Activated naive CD4-positive, alpha-beta T cell treated with anti-CD3 and anti-CD28 coated beads, Interleukin-2, amount 10 ng/mL, durations not matched to agents 7 days and 5 days (primary cell): ENCODE measurements at regions not wholly inside any gene's neighbourhood (a gene's known extent, or its start where the extent isn't known, plus 50 kb on each side); places are given as distances from the start of the nearest gene placed in this dataset.

Source experiments
- CTCF ChIA-PET: fragments of 350-600 bp; sonication (Branson Sonifier 250); formaldehyde crosslinking; loops from one replicate; lab custom pipeline; 2021; ENCODE audit warnings: antibody characterized with exemption; lab: Charles Lee
- DNase-seq: peaks from one replicate; pipeline ENCODE4 v3.0.0-alpha.2; 2020
- H3K27ac Mint-ChIP-seq: one replicate; pipeline ENCODE4 v1.8.0; 2021; ENCODE audit warnings: mild to moderate bottlenecking, moderate library complexity, mixed read lengths
- H3K27me3 Mint-ChIP-seq: one replicate; pipeline ENCODE4 v1.8.0; 2021; ENCODE audit warnings: mild to moderate bottlenecking, mixed read lengths
- H3K36me3 Mint-ChIP-seq: one replicate; pipeline ENCODE4 v1.8.0; 2021; ENCODE audit warnings: mixed read lengths
- H3K4me1 Mint-ChIP-seq: one replicate; pipeline ENCODE4 v1.8.0; 2021; ENCODE audit warnings: mixed read lengths
- H3K4me3 Mint-ChIP-seq: one replicate; pipeline ENCODE4 v1.8.0; 2021; ENCODE audit warnings: mild to moderate bottlenecking, moderate library complexity, mixed read lengths
- H3K9me3 Mint-ChIP-seq: one replicate; pipeline ENCODE4 v1.8.0; 2021; ENCODE audit warnings: mixed read lengths

GRCh38 chr2:138176862-138177439 is 212.7 kb downstream of the HNMT start:
- Mint-ChIP-seq H3K36me3 (no peaks in the 10 kb centered on the region), H3K9me3 (no peaks in the 10 kb centered on the region), H3K4me3 (no peak overlapping the region), H3K27me3 (no peaks in the 10 kb centered on the region), H3K4me1 (no peaks in the 10 kb centered on the region), H3K27ac (no peak overlapping the region)
- no peak for DNase-seq
- CTCF ChIA-PET, result no interaction called here

- no peaks in the 10 kb centered on the region for H3K36me3 Mint-ChIP-seq
- no peak overlapping the region for H3K4me3 Mint-ChIP-seq
- no peaks in the 10 kb centered on the region for H3K9me3 Mint-ChIP-seq
- no peaks in the 10 kb centered on the region for H3K4me1 Mint-ChIP-seq
- no peaks in the 10 kb centered on the region for H3K27me3 Mint-ChIP-seq
- CTCF ChIA-PET, result no interaction called here
- DNase-seq, result no peak
- no peak overlapping the region for H3K27ac Mint-ChIP-seq
Measured at GRCh38 chr2:138177693-138178092, 213.4 kb downstream of the HNMT start.

- Mint-ChIP-seq H3K36me3 (no peaks in the 10 kb centered on the region), H3K9me3 (no peaks in the 10 kb centered on the region), H3K27ac (no peak overlapping the region), H3K27me3 (no peaks in the 10 kb centered on the region), H3K4me1 (no peaks in the 10 kb centered on the region), H3K4me3 (no peak overlapping the region)
- no peak for DNase-seq
- CTCF ChIA-PET, result no interaction called here
Measured at GRCh38 chr2:138180692-138181386, 216.6 kb downstream of the HNMT start.

- Mint-ChIP-seq H3K9me3 (no peaks in the 10 kb centered on the region), H3K4me3 (no peak overlapping the region), H3K4me1 (no peaks in the 10 kb centered on the region), H3K36me3 (no peaks in the 10 kb centered on the region), H3K27ac (no peak overlapping the region), H3K27me3 (no peaks in the 10 kb centered on the region)
- CTCF ChIA-PET, result no interaction called here
- no peak for DNase-seq
Measured at GRCh38 chr2:138182250-138182936, 218.1 kb downstream of the HNMT start.

- Mint-ChIP-seq H3K27me3 (no peaks in the 10 kb centered on the region), H3K36me3 (no peaks in the 10 kb centered on the region), H3K9me3 (no peaks in the 10 kb centered on the region), H3K27ac (no peak overlapping the region), H3K4me3 (no peak overlapping the region), H3K4me1 (no peaks in the 10 kb centered on the region)
- CTCF ChIA-PET, result no interaction called here
- no peak for DNase-seq
Measured at GRCh38 chr2:138182937-138183312, 218.7 kb downstream of the HNMT start.

GRCh38 chr2:138183705-138184104 is 219.4 kb downstream of the HNMT start:
- CTCF ChIA-PET, result no interaction called here

GRCh38 chr2:138184428-138184827 is 220.2 kb downstream of the HNMT start:
- DNase-seq, result no peak
- no peaks in the 10 kb centered on the region for H3K9me3 Mint-ChIP-seq
- no peaks in the 10 kb centered on the region for H3K27me3 Mint-ChIP-seq
- H3K4me3 Mint-ChIP-seq, result no peak overlapping the region
- CTCF ChIA-PET, result no interaction called here
- no peaks in the 10 kb centered on the region for H3K4me1 Mint-ChIP-seq
- no peak overlapping the region for H3K27ac Mint-ChIP-seq
- H3K36me3 Mint-ChIP-seq, result no peaks in the 10 kb centered on the region

More at GRCh38 chr2:138183705-138184104, 219.4 kb downstream of the HNMT start:
- Mint-ChIP-seq H3K4me3 (no peak overlapping the region), H3K9me3 (no peaks in the 10 kb centered on the region), H3K4me1 (no peaks in the 10 kb centered on the region), H3K27ac (no peak overlapping the region), H3K27me3 (no peaks in the 10 kb centered on the region), H3K36me3 (no peaks in the 10 kb centered on the region)
- no peak for DNase-seq

GRCh38 chr2:138185827-138186226 is 221.6 kb downstream of the HNMT start:
- Mint-ChIP-seq H3K27ac (no peak overlapping the region), H3K36me3 (no peaks in the 10 kb centered on the region), H3K9me3 (no peaks in the 10 kb centered on the region), H3K4me3 (no peak overlapping the region), H3K4me1 (no peaks in the 10 kb centered on the region), H3K27me3 (no peaks in the 10 kb centered on the region)
- no peak for DNase-seq
- CTCF ChIA-PET, result no interaction called here

GRCh38 chr2:138187221-138187620 is 222.9 kb downstream of the HNMT start:
- H3K4me1 Mint-ChIP-seq, result no peaks in the 10 kb centered on the region
- H3K36me3 Mint-ChIP-seq, result no peaks in the 10 kb centered on the region
- H3K4me3 Mint-ChIP-seq, result no peak overlapping the region
- H3K9me3 Mint-ChIP-seq, result no peaks in the 10 kb centered on the region
- no peak for DNase-seq
- CTCF ChIA-PET, result no interaction called here
- H3K27ac Mint-ChIP-seq, result no peak overlapping the region
- H3K27me3 Mint-ChIP-seq, result no peaks in the 10 kb centered on the region

- CTCF ChIA-PET, result no interaction called here
- no peaks in the 10 kb centered on the region for H3K27me3 Mint-ChIP-seq
- no peaks in the 10 kb centered on the region for H3K36me3 Mint-ChIP-seq
- no peak overlapping the region for H3K4me3 Mint-ChIP-seq
- H3K27ac Mint-ChIP-seq, result no peak overlapping the region
- H3K4me1 Mint-ChIP-seq, result no peaks in the 10 kb centered on the region
- no peaks in the 10 kb centered on the region for H3K9me3 Mint-ChIP-seq
- no peak for DNase-seq
Measured at GRCh38 chr2:138190999-138191398, 226.7 kb downstream of the HNMT start.

GRCh38 chr2:138193416-138194213 is 229.3 kb downstream of the HNMT start:
- H3K27me3 Mint-ChIP-seq, result no peaks in the 10 kb centered on the region
- no peak overlapping the region for H3K27ac Mint-ChIP-seq
- no peak overlapping the region for H3K4me3 Mint-ChIP-seq
- no peaks in the 10 kb centered on the region for H3K36me3 Mint-ChIP-seq
- CTCF ChIA-PET, result no interaction called here
- H3K4me1 Mint-ChIP-seq, result no peaks in the 10 kb centered on the region
- DNase-seq, result no peak
- H3K9me3 Mint-ChIP-seq, result no peaks in the 10 kb centered on the region

- no peak overlapping the region for H3K27ac Mint-ChIP-seq
- no peaks in the 10 kb centered on the region for H3K36me3 Mint-ChIP-seq
- no peaks in the 10 kb centered on the region for H3K4me1 Mint-ChIP-seq
- peaks cover 8% of the 10 kb centered on the region for H3K9me3 Mint-ChIP-seq
- no peak overlapping the region for H3K4me3 Mint-ChIP-seq
- H3K27me3 Mint-ChIP-seq, result no peaks in the 10 kb centered on the region
- CTCF ChIA-PET, result no interaction called here
- no peak for DNase-seq
Measured at GRCh38 chr2:138201286-138201685, 237.0 kb downstream of the HNMT start.

- H3K27me3 Mint-ChIP-seq, result no peaks in the 10 kb centered on the region
- H3K9me3 Mint-ChIP-seq, result peaks cover 8% of the 10 kb centered on the region
- DNase-seq, result no peak
- H3K27ac Mint-ChIP-seq, result no peak overlapping the region
- H3K4me3 Mint-ChIP-seq, result no peak overlapping the region
- CTCF ChIA-PET, result no interaction called here
- no peaks in the 10 kb centered on the region for H3K4me1 Mint-ChIP-seq
- no peaks in the 10 kb centered on the region for H3K36me3 Mint-ChIP-seq
Measured at GRCh38 chr2:138202762-138203161, 238.5 kb downstream of the HNMT start.

- no peaks in the 10 kb centered on the region for H3K4me1 Mint-ChIP-seq
- H3K4me3 Mint-ChIP-seq, result no peak overlapping the region
- H3K27me3 Mint-ChIP-seq, result no peaks in the 10 kb centered on the region
- no peaks in the 10 kb centered on the region for H3K36me3 Mint-ChIP-seq
- no peak overlapping the region for H3K27ac Mint-ChIP-seq
- CTCF ChIA-PET, result no interaction called here
- DNase-seq, result no peak
- H3K9me3 Mint-ChIP-seq, result peaks cover 8% of the 10 kb centered on the region
Measured at GRCh38 chr2:138205281-138205680, 241.0 kb downstream of the HNMT start.
